GM23248 (cell line): ENCODE measurements at regions not wholly inside any gene's neighbourhood (a gene's known extent, or its start where the extent isn't known, plus 50 kb on each side); places are given as distances from the start of the nearest gene placed in this dataset.

Source experiments
- EZH2 ChIP-seq: fragments of 200-600 bp; sonication (generic); IDR thresholded peaks from 2 replicates; pipeline ENCODE4 v1.6.1; 2018; ENCODE audit warnings: antibody characterized with exemption, mild to moderate bottlenecking; ENCODE audit not compliant: insufficient read depth, poor library complexity, severe bottlenecking
- EZH2phosphoT487 ChIP-seq: fragments of 200-600 bp; sonication (generic); IDR thresholded peaks from 2 replicates; pipeline ENCODE4 v1.6.1; 2018; ENCODE audit warnings: antibody characterized with exemption, moderate library complexity, mild to moderate bottlenecking, low read depth; ENCODE audit not compliant: insufficient read depth

GRCh38 chr11:134622458-134622857, 210.4 kb upstream of the B3GAT1 start:
- TF ChIP-seq EZH2phosphoT487 = no peak
- TF ChIP-seq EZH2 = no peak
